GM12873 (cell line): ENCODE measurements at regions not wholly inside any gene's neighbourhood (a gene's known extent, or its start where the extent isn't known, plus 50 kb on each side); places are given as distances from the start of the nearest gene placed in this dataset.

Experiments used
- CTCF ChIP-seq: IDR thresholded peaks from 2 replicates; pipeline ENCODE4 v1.5.1; 2012; ENCODE audit warnings: low read depth, mild to moderate bottlenecking, moderate library complexity, low read length, control low read depth; ENCODE audit not compliant: insufficient read depth; ENCODE audit errors: missing control alignments

GRCh38 chr2:84243788-84244733, 215.0 kb downstream of the SUCLG1 start:
- no peak for TF ChIP-seq CTCF

- no peak for TF ChIP-seq CTCF
These were observed 220.2 kb downstream of the SUCLG1 start for GRCh38 chr2:84238907-84239306.

- no peak for TF ChIP-seq CTCF
These were observed 222.8 kb downstream of the SUCLG1 start for GRCh38 chr2:84236288-84236687.

- no peak for TF ChIP-seq CTCF
These were observed 225.0 kb downstream of the SUCLG1 start for GRCh38 chr2:84234103-84234502.

GRCh38 chr2:84231478-84231877, 227.6 kb downstream of the SUCLG1 start:
- no peak for TF ChIP-seq CTCF

GRCh38 chr2:84224121-84224520, 235.0 kb downstream of the SUCLG1 start:
- no peak for TF ChIP-seq CTCF

- no peak for TF ChIP-seq CTCF
These were observed 235.9 kb downstream of the SUCLG1 start for GRCh38 chr2:84223191-84223590.
